DMS 273 (cell line): ENCODE measurements at regions not wholly inside any gene's neighbourhood (a gene's known extent, or its start where the extent isn't known, plus 50 kb on each side); places are given as distances from the start of the nearest gene placed in this dataset.
"Not testable (repeated sequence)": the region's sequence is repeated elsewhere in the genome, so short reads cannot be mapped to it uniquely, and the experiment has no call there.

Experiments used
- DNase-seq: peaks from one replicate; lab custom pipeline; 2025; ENCODE audit not compliant: unreplicated experiment; lab: John Stamatoyannopoulos, UW

GRCh38 chr9:72433616-72434267 lies 68.7 kb upstream of the ZFAND5 start:
- DNase-seq = not testable (repeated sequence)

GRCh38 chr9:72431036-72431435 lies 66.0 kb upstream of the ZFAND5 start:
- DNase-seq = no peak

GRCh38 chr9:72428329-72428728 lies 63.3 kb upstream of the ZFAND5 start:
- DNase-seq = no peak

GRCh38 chr9:72427801-72428200 lies 62.8 kb upstream of the ZFAND5 start:
- DNase-seq = no peak

- no peak for DNase-seq
Measured at GRCh38 chr9:72424131-72424530, 59.1 kb upstream of the ZFAND5 start.

- DNase-seq = no peak
Measured at GRCh38 chr9:72422214-72422613, 57.2 kb upstream of the ZFAND5 start.

- no peak for DNase-seq
Measured at GRCh38 chr9:72420783-72421182, 55.8 kb upstream of the ZFAND5 start.

GRCh38 chr9:72415948-72416347 lies 50.9 kb upstream of the ZFAND5 start:
- DNase-seq = no peak

GRCh38 chr9:72415163-72415562 lies 50.2 kb upstream of the ZFAND5 start:
- DNase-seq = no peak
